Gastroesophageal sphincter (tissue), 3 donors: ENCODE measurements at regions not wholly inside any gene's neighbourhood (a gene's known extent, or its start where the extent isn't known, plus 50 kb on each side); places are given as distances from the start of the nearest gene placed in this dataset.

ENCODE experiments used
- CTCF ChIP-seq, 4 experiments: fragments of 200-600 bp in 2 of 4; fragments of 450-650 bp in 2 of 4; sonication (generic) in 1 of 4; IDR thresholded peaks; one replicate each; pipeline ENCODE4 v1.5.1; 2017 to 2019; ENCODE audit warnings: antibody characterized with exemption in 4 of 4, mild to moderate bottlenecking in 2 of 4, moderate library complexity in 2 of 4
- POLR2AphosphoS5 ChIP-seq: sonication (generic); formaldehyde crosslinking; IDR thresholded peaks from one replicate; pipeline ENCODE4 v1.6.1; 2017; ENCODE audit warnings: antibody characterized with exemption

DNA sequence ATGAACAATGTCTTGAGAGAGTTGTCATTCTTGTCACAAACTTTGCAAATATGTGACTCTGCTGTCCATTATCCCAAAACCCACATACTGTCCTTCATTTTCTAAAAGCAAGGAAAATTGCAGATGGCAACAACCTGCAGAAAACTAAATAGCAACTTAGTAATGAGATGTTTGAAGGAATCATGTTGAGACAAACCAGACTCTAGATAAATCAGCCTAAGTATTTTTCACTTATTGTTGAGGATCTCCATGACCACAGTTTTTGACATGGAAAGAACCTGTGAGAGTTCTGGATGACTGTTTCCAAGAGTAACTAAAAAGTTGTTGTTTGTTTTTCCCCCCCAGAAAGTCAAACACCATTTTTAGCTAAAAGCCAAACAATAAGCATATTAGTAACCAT, 535.2 kb upstream of the ZNF608 start:
- TF ChIP-seq CTCF (IDR thresholded peaks at IDR 0.05) (no peak), POLR2AphosphoS5 (no peak)
